GM12891 (cell line): ENCODE measurements at regions not wholly inside any gene's neighbourhood (a gene's known extent, or its start where the extent isn't known, plus 50 kb on each side); places are given as distances from the start of the nearest gene placed in this dataset.

Experiments
- POLR2A ChIP-seq: IDR thresholded peaks from 2 replicates; pipeline ENCODE4 v1.6.1; 2011; ENCODE audit warnings: low read depth, low read length, control low read depth
- POU2F2 ChIP-seq: IDR thresholded peaks from 2 replicates; pipeline ENCODE4 v1.6.1; 2011; ENCODE audit warnings: low read depth, mild to moderate bottlenecking, control low read depth, low read length, moderate library complexity

GRCh38 chr6:125377621-125378020 is 75.9 kb upstream of the HDDC2 start:
- TF ChIP-seq POLR2A (no peak), POU2F2 (no peak)
